Mesendoderm (in vitro differentiated cells): ENCODE measurements at regions not wholly inside any gene's neighbourhood (a gene's known extent, or its start where the extent isn't known, plus 50 kb on each side); places are given as distances from the start of the nearest gene placed in this dataset.

Experiments
- DNase-seq: peaks from one replicate; pipeline ENCODE4 v3.0.0; 2013
- H2AK5ac ChIP-seq: 2 replicates; pipeline ENCODE4 v1.6.1; 2013; ENCODE audit warnings: low read length, inconsistent platforms
- H2BK120ac ChIP-seq: 2 replicates; pipeline ENCODE4 v1.6.1; 2013; ENCODE audit warnings: low read depth, mild to moderate bottlenecking, low read length, moderate library complexity, mixed read lengths
- H2BK15ac ChIP-seq: replicated peaks from 2 replicates; pipeline ENCODE4 v1.6.1; 2013; ENCODE audit warnings: low read depth, mild to moderate bottlenecking, moderate library complexity
- H2BK5ac ChIP-seq: 2 replicates; pipeline ENCODE4 v1.6.1; 2013; ENCODE audit warnings: low read length, inconsistent platforms
- H3K18ac ChIP-seq: 2 replicates; pipeline ENCODE4 v1.6.1; 2013; ENCODE audit warnings: mild to moderate bottlenecking, low read length, mixed read lengths
- H3K23ac ChIP-seq: one replicate; pipeline ENCODE4 v1.6.1; 2013; ENCODE audit warnings: low read length
- H3K27ac ChIP-seq: 2 replicates; pipeline ENCODE4 v1.5.1; 2013; ENCODE audit warnings: low read depth, mild to moderate bottlenecking, inconsistent platforms, low read length, moderate library complexity
- H3K27me3 ChIP-seq: 2 replicates; pipeline ENCODE4 v1.6.1; 2013; ENCODE audit warnings: low read length, control low read depth, mild to moderate bottlenecking, inconsistent platforms; ENCODE audit not compliant: insufficient read depth, poor library complexity
- H3K36me3 ChIP-seq: 2 replicates; pipeline ENCODE4 v1.6.1; 2013; ENCODE audit warnings: low read length, inconsistent platforms; ENCODE audit not compliant: control insufficient read depth, insufficient read depth
- H3K4ac ChIP-seq: one replicate; pipeline ENCODE4 v1.6.1; 2013; ENCODE audit warnings: low read depth, mild to moderate bottlenecking, low read length, moderate library complexity
- H3K4me1 ChIP-seq: 2 replicates; pipeline ENCODE4 v1.6.1; 2013; ENCODE audit warnings: low read depth, low read length, inconsistent platforms; ENCODE audit not compliant: control insufficient read depth
- H3K4me2 ChIP-seq: 2 replicates; pipeline ENCODE4 v1.6.1; 2013; ENCODE audit warnings: low read length
- H3K4me3 ChIP-seq: 2 replicates; pipeline ENCODE4 v1.5.1; 2013; ENCODE audit warnings: mild to moderate bottlenecking, low read length
- H3K56ac ChIP-seq: one replicate; pipeline ENCODE4 v1.6.1; 2013; ENCODE audit warnings: low read length
- H3K79me1 ChIP-seq: 2 replicates; pipeline ENCODE4 v1.6.1; 2013; ENCODE audit warnings: low read length, inconsistent platforms
- H3K79me2 ChIP-seq: 2 replicates; pipeline ENCODE4 v1.6.1; 2013; ENCODE audit warnings: mild to moderate bottlenecking, low read length; ENCODE audit not compliant: control insufficient read depth, insufficient read depth
- H3K9ac ChIP-seq: 2 replicates; pipeline ENCODE4 v1.6.1; 2013; ENCODE audit warnings: low read length, inconsistent platforms
- H4K5ac ChIP-seq: one replicate; pipeline ENCODE4 v1.6.1; 2013; ENCODE audit warnings: low read length
- H4K8ac ChIP-seq: one replicate; pipeline ENCODE4 v1.6.1; 2013; ENCODE audit warnings: low read depth, mild to moderate bottlenecking, control low read depth, low read length, moderate library complexity
- WGBS: extraction: QIAGEN DNeasy Blood & Tissue Kit; methylation state at CpG from one replicate; pipeline ENCODE4 v1.1.7; 2013; ENCODE audit warnings: low lambda C conversion rate, missing lambda C conversion rate; ENCODE audit not compliant: insufficient coverage; ENCODE audit errors: extremely low coverage; 5-methylcytosine and 5-hydroxymethylcytosine counted together

- Histone ChIP-seq H4K8ac (no peak overlapping the region), H3K27me3 (no peaks in the 10 kb centered on the region), H3K79me1 (no peaks in the 10 kb centered on the region), H4K5ac (no peak overlapping the region), H2BK15ac (no peak overlapping the region), H3K36me3 (no peaks in the 10 kb centered on the region), H2AK5ac (no peak overlapping the region), H3K56ac (no peak overlapping the region), H3K18ac (no peak overlapping the region), H3K4me1 (no peaks in the 10 kb centered on the region), H3K9ac (no peak overlapping the region), H3K4ac (no peak overlapping the region), H3K79me2 (no peaks in the 10 kb centered on the region), H3K4me3 (no peak overlapping the region), H2BK5ac (no peak overlapping the region), H2BK120ac (no peak overlapping the region), H3K27ac (no peak overlapping the region), H3K23ac (no peak overlapping the region), H3K4me2 (no peak overlapping the region)
- no peak for DNase-seq
- WGBS, result no CpG with 5 or more reads among the region's 6 CpGs
Observed at GRCh38 chr4:79514621-79515329, 106.7 kb upstream of the GK2 start.

DNA sequence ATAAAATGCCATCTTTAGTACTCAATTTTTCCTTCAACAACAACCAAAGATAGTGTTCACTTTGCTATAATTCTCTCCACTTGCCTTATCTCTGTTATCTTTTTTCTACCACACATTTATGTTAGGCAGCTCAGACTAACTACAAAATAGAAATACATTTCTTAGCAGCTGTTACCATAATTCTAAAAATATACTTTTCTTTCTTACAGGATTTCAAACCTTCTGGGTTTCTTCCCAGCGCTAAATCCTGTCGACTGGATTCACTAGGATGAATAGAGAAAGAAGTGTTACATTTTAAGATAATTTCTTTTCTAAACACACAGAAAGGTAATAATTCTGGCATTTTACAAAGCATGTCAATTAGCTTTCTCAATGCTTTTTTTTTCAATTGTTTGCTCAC is 105.5 kb upstream of the GK2 start:
- Histone ChIP-seq H2BK15ac (no peak overlapping the region), H3K9ac (no peak overlapping the region), H2BK5ac (no peak overlapping the region), H3K27ac (no peak overlapping the region), H3K4me1 (no peaks in the 10 kb centered on the region), H3K23ac (no peak overlapping the region), H3K4ac (no peak overlapping the region), H3K4me2 (no peak overlapping the region), H3K18ac (no peak overlapping the region), H3K79me1 (no peaks in the 10 kb centered on the region), H3K36me3 (no peaks in the 10 kb centered on the region), H4K8ac (no peak overlapping the region), H2BK120ac (no peak overlapping the region), H4K5ac (no peak overlapping the region), H3K79me2 (no peaks in the 10 kb centered on the region), H3K4me3 (no peak overlapping the region), H3K56ac (no peak overlapping the region), H3K27me3 (no peaks in the 10 kb centered on the region), H2AK5ac (no peak overlapping the region)
- no peak for DNase-seq
- WGBS, result no CpG with 5 or more reads among the region's 2 CpGs

DNA sequence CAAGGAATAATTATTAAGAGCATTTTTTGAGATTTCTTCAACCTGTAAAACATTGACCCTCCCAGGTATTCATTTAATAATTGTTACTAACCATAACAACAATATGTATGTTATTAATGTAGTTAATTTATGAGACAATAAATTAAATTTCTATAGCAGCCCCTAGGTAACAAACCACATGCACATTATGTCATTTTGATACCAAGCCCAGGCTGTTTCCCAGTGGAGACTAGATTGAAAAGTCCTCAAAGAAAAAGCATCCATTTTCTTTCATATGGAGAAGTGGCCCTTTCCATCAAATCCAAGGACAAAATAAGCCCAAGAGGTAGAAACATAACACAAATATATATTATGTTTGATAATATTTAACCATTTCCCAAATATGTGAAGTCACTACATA is 104.3 kb upstream of the GK2 start:
- Histone ChIP-seq H3K9ac (no peak overlapping the region), H3K4me3 (no peak overlapping the region), H4K5ac (no peak overlapping the region), H3K23ac (no peak overlapping the region), H3K36me3 (no peaks in the 10 kb centered on the region), H2BK15ac (no peak overlapping the region), H3K56ac (no peak overlapping the region), H3K4me1 (no peaks in the 10 kb centered on the region), H2BK120ac (no peak overlapping the region), H3K18ac (no peak overlapping the region), H3K27ac (no peak overlapping the region), H3K79me2 (no peaks in the 10 kb centered on the region), H2BK5ac (no peak overlapping the region), H3K4me2 (no peak overlapping the region), H3K79me1 (no peaks in the 10 kb centered on the region), H3K4ac (no peak overlapping the region), H3K27me3 (no peaks in the 10 kb centered on the region), H4K8ac (no peak overlapping the region), H2AK5ac (no peak overlapping the region)
- no peak for DNase-seq

GRCh38 chr4:79502081-79502480 is 94.1 kb upstream of the GK2 start:
- no peak overlapping the region for H2BK15ac ChIP-seq
- no peaks in the 10 kb centered on the region for H3K79me1 ChIP-seq
- no peak overlapping the region for H3K4ac ChIP-seq
- no peaks in the 10 kb centered on the region for H3K4me1 ChIP-seq
- H4K5ac ChIP-seq, result no peak overlapping the region
- H3K27ac ChIP-seq, result no peak overlapping the region
- H3K56ac ChIP-seq, result no peak overlapping the region
- H3K23ac ChIP-seq, result no peak overlapping the region
- no peak overlapping the region for H2BK5ac ChIP-seq
- no peak overlapping the region for H2BK120ac ChIP-seq
- no peak overlapping the region for H3K4me2 ChIP-seq
- no peak overlapping the region for H3K18ac ChIP-seq
- H4K8ac ChIP-seq, result no peak overlapping the region
- no peak overlapping the region for H3K4me3 ChIP-seq
- H2AK5ac ChIP-seq, result no peak overlapping the region
- H3K9ac ChIP-seq, result no peak overlapping the region
- no peaks in the 10 kb centered on the region for H3K36me3 ChIP-seq
- H3K79me2 ChIP-seq, result no peaks in the 10 kb centered on the region
- H3K27me3 ChIP-seq, result no peaks in the 10 kb centered on the region
- no peak for DNase-seq

- Histone ChIP-seq H3K27ac (no peak overlapping the region), H3K56ac (no peak overlapping the region), H3K79me1 (no peaks in the 10 kb centered on the region), H3K18ac (no peak overlapping the region), H3K4me3 (no peak overlapping the region), H4K5ac (no peak overlapping the region), H3K27me3 (no peaks in the 10 kb centered on the region), H3K4me2 (no peak overlapping the region), H2AK5ac (no peak overlapping the region), H4K8ac (no peak overlapping the region), H3K9ac (no peak overlapping the region), H2BK120ac (no peak overlapping the region), H3K4me1 (no peaks in the 10 kb centered on the region), H3K36me3 (no peaks in the 10 kb centered on the region), H3K79me2 (no peaks in the 10 kb centered on the region), H3K23ac (no peak overlapping the region), H3K4ac (no peak overlapping the region), H2BK15ac (no peak overlapping the region), H2BK5ac (no peak overlapping the region)
- no CpG with 5 or more reads among the region's 1 CpG for WGBS
- DNase-seq, result no peak
Observed at GRCh38 chr4:79498282-79498681, 90.3 kb upstream of the GK2 start.

DNA sequence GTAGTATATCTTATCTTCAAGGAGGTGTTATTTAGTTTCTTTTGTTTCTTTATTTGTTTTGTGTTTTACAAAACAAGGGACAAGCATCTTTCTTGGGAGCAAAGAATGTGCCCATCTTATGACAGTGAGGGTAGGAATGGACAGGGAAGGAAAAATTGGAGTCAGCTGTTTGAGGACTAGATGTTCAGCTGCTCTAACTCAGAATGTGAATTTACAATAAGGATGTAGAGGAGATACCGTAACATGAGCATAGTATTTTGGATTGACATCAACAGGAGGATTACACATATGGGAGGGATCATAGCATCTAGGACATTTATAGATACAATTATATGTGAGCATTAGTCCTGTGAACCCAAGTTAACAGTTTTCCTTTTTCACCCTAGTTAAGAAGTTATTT is 89.0 kb upstream of the GK2 start:
- Histone ChIP-seq H3K27me3 (no peaks in the 10 kb centered on the region), H3K56ac (no peak overlapping the region), H3K79me1 (no peaks in the 10 kb centered on the region), H3K27ac (no peak overlapping the region), H3K23ac (no peak overlapping the region), H2BK5ac (no peak overlapping the region), H3K4me1 (no peaks in the 10 kb centered on the region), H4K5ac (no peak overlapping the region), H3K4me3 (no peak overlapping the region), H3K18ac (no peak overlapping the region), H2BK15ac (no peak overlapping the region), H3K79me2 (no peaks in the 10 kb centered on the region), H4K8ac (no peak overlapping the region), H2AK5ac (no peak overlapping the region), H3K9ac (no peak overlapping the region), H3K36me3 (no peaks in the 10 kb centered on the region), H3K4ac (no peak overlapping the region), H2BK120ac (no peak overlapping the region), H3K4me2 (no peak overlapping the region)
- no peak for DNase-seq
- WGBS, result no CpG with 5 or more reads among the region's 1 CpG
